GM19239 (cell line): ENCODE measurements at regions not wholly inside any gene's neighbourhood (a gene's known extent, or its start where the extent isn't known, plus 50 kb on each side); places are given as distances from the start of the nearest gene placed in this dataset.

Source experiments
- DNase-seq: peaks from one replicate; pipeline ENCODE4 v3.0.0; 2011; ENCODE audit warnings: low spot score; ENCODE audit not compliant: insufficient read length
- FAIRE-seq: peaks from 2 replicates; lab custom pipeline; 2011; peaks lifted over from hg19 to GRCh38; lab: Jason Lieb, UNC

DNA sequence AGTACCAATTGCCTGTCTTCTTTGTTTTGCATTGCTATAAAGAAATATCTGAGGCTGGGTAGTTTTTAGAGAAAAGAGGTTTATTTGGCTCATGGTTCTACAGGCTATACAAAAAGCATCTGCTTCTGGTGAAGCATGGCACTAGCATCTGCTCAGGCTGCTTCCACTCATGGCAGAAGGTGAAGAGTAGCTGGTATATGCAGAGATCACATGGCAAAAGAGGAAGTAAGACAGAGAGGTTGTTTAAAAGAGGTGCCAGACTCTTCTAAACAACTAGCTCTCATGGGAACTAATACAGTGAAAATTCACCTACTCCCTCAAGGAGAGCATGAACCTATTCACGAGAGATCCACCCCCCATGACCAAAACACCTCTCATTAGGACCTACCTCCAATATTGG, 56.7 kb upstream of the GUCA2B start:
- FAIRE-seq (no peak), DNase-seq (no peak)

- no peak for FAIRE-seq
- DNase-seq: no peak
These were observed 64.0 kb upstream of the GUCA2B start for GRCh38 chr1:42089246-42089645.

DNA sequence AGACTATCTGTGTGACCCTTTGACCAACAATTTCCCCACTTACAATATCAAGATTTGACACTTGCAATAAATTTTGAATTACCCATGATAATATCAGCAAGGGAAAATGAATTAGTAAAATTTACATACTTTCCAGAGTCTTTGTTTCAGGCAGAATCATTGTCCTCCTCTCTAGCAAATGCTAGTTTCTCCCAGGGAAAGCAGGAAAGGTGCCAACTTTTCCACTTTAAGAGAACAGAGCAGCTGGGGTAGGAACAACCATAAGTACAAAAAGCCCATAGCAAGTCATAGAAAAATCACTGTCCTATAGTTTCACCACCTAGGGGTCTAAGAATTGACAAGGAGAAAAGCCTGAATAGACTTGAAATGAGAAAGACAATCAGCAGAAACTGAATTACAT, 67.1 kb upstream of the GUCA2B start:
- FAIRE-seq: no peak
- no peak for DNase-seq

GRCh38 chr1:42085596-42085995, 67.6 kb upstream of the GUCA2B start:
- DNase-seq (no peak), FAIRE-seq (no peak)

DNA sequence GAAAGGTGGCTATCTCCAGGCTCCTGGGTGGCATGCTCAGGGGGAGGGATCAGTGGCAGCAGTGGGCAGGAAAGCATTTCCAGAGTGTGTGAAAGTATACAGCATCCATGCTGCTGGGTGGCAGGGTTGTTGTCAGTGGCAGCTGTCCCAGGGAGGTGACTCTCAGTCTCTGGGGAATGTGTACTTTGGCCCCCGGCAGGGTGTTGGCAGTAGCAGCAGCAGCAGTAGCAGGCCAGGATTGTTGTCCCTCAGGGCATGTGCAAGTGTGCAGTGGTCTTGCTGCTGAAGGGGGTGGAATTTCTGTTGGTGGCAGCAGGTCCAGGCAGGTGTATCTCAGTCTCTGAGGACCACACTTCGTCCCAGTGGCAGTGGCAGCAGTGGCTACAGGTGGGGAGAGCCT, 71.7 kb upstream of the GUCA2B start:
- FAIRE-seq (no peak), DNase-seq (no peak)

- FAIRE-seq (no peak), DNase-seq (no peak)
These were observed 78.0 kb upstream of the GUCA2B start for GRCh38 chr1:42075179-42075578.

GRCh38 chr1:42070996-42071395, 82.2 kb upstream of the GUCA2B start:
- no peak for DNase-seq
- no peak for FAIRE-seq

- DNase-seq: no peak
- FAIRE-seq: no peak
These were observed 95.4 kb upstream of the GUCA2B start for GRCh38 chr1:42057800-42058199.

GRCh38 chr1:42056460-42056859, 96.8 kb upstream of the GUCA2B start:
- no peak for FAIRE-seq
- no peak for DNase-seq

DNA sequence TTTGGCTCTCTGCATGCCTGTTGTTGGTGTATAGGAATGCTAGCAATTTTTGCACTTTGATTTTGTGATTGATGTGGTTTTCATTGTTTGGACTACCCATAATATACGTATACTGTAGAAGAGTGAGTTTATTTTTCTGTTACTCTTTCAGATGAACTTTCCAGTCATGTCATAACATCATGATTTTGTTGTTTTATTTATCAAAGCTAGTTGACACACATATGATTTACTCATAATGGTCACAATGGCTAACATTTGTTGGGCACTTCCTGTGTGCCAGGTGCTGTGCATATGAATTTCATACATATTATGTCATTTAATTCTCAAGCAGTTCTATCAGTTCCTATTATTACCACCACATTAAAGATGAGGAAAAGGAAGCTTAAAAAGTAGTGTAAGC, 98.1 kb upstream of the GUCA2B start:
- FAIRE-seq (no peak), DNase-seq (no peak)

- FAIRE-seq (no peak), DNase-seq (no peak)
These were observed 101.0 kb upstream of the GUCA2B start for GRCh38 chr1:42052072-42052699.

DNA sequence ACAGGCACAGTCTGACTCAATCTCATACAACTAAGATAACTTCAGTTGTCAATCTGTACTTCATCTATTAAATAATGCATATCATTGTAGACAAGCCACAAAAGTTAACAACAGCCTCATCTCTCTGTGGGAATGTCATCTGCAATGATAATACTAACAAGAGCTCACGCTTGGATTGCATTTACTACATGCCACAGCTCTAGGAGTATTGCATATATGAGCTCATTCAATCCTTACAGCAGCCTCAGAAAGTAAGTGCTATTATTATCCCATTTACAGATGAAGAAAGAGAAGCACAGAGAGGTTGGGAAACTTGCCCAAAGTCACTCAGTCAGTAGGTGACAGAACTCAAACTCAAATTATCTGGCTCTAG, 105.7 kb upstream of the GUCA2B start:
- DNase-seq: no peak
- FAIRE-seq: no peak

GRCh38 chr1:42046761-42047507, 106.3 kb upstream of the GUCA2B start:
- FAIRE-seq (no peak), DNase-seq (no peak)

DNA sequence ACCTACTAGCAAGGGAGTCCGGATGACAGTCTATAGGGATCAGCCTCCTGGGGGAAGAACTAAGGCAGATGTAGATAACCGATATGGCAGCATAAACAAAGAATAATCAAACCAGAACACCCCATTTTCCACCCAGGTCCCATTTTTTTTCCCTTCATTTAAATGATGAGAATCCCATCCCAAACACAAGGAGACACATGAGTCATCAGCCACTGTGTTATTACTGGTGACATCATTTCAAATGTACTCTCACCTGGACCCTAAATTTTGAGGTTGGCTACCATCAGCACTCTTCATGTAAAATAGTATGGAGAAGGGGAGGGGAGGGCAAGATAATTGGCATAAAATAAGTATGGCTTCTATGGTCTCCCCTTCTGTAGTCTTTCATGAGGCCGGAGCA, 108.9 kb upstream of the GUCA2B start:
- DNase-seq: no peak
- FAIRE-seq: no peak

GRCh38 chr1:42043811-42044210, 109.4 kb upstream of the GUCA2B start:
- FAIRE-seq (no peak), DNase-seq (no peak)

DNA sequence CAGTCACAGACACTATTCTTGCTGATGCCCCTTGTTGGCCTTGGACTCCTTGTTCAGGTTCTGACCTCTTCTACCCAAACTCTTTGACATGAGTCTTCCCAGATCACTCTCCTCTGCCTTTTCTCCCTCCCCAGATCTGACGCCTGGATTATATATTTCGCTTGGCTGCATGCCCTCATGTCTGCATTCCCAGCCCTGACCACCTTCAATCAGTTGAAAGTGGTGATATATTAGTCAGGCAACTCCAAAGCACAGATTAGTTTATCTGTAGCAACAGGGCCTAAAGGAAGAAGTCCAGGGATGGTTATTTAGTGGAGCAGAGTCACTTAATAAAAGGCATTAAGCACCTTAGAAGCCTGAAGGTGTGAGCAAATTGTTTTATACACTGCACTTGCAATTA, 110.0 kb upstream of the GUCA2B start:
- DNase-seq (no peak), FAIRE-seq (no peak)

DNA sequence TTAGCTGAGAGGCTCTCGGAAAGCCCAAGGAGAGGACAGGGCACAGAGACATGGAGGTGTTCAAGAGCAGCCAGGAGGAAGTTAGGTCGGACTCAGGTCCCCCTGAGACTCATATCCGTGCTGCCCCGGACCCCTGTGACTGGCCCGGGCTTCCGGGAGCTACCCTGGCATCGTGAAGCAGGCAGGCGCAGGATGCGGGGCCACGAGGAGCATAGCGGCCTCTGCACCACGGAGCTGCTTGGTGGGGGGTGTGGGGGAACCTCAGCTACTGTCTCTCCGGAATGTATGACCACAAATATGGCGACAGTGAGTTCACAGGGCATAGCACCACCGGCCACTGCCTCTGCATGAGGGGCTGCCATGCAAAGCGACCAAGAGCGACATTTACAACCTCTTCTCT, 112.2 kb upstream of the GUCA2B start:
- DNase-seq: no peak
- FAIRE-seq: no peak

GRCh38 chr1:42040159-42040558, 113.1 kb upstream of the GUCA2B start:
- FAIRE-seq: no peak

GRCh38 chr1:42038261-42038660, 114.9 kb upstream of the GUCA2B start:
- FAIRE-seq (no peak), DNase-seq (no peak)

More at GRCh38 chr1:42040159-42040558, 113.1 kb upstream of the GUCA2B start:
- DNase-seq: no peak

DNA sequence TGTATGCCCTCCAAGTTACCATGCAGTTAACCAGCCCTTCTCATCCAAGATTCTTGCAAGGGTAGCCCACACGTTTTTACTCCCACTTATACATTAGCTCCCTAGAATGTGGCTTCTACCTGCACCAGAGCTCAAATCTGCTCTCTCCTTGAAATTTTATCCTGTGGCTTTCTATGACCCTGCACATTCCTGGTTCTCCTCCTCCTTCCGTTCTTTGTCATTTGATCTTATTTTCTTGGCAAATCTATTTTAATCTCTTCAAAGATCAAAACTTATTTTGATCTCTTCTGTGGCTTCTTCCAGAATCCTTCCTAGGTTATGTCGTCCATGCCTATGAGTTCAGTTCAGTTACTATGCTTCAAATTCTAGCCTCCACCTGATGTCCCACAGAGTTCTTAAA, 115.6 kb upstream of the GUCA2B start:
- no peak for FAIRE-seq
- no peak for DNase-seq

GRCh38 chr1:42037161-42037560, 116.0 kb upstream of the GUCA2B start:
- DNase-seq (no peak), FAIRE-seq (no peak)
